Psoas muscle (tissue), 7 donors: ENCODE measurements at regions not wholly inside any gene's neighbourhood (a gene's known extent, or its start where the extent isn't known, plus 50 kb on each side); places are given as distances from the start of the nearest gene placed in this dataset.

ENCODE experiments used
- ATAC-seq, 4 donors: fragments of 200-7000 bp; cut with Tn5 transposase; one replicate each; pipeline ENCODE4 v1.9.1; 2020; ENCODE audit warnings: moderate library complexity in 3 of 4, mild to moderate bottlenecking in 2 of 4
- DNase-seq, 2 donors: peaks; one replicate each; pipeline ENCODE4 v3.0.0-alpha.2; 2020
- H3K27ac ChIP-seq: fragments of 200-600 bp; one replicate; pipeline ENCODE4 v1.8.0; 2022
- H3K27me3 ChIP-seq, 3 donors: fragments of 200-600 bp in 1 of 3; one replicate each; pipeline versions ENCODE4 v1.6.1 to v1.8.0; 2013 to 2022; ENCODE audit warnings: low read length in 2 of 3, mild to moderate bottlenecking in 2 of 3, moderate library complexity in 1 of 3; ENCODE audit not compliant: insufficient read depth in 3 of 3
- H3K36me3 ChIP-seq, 2 donors: fragments of 200-600 bp in 1 of 2; one replicate each; pipeline versions ENCODE4 v1.6.1 to v1.8.0; 2013 to 2022; ENCODE audit warnings: low read depth in 1 of 2, mild to moderate bottlenecking in 1 of 2, moderate library complexity in 1 of 2; ENCODE audit not compliant: insufficient read depth in 1 of 2
- H3K4me1 ChIP-seq: fragments of 200-600 bp; one replicate; pipeline ENCODE4 v1.8.0; 2022
- H3K4me3 ChIP-seq: fragments of 200-600 bp; one replicate; pipeline ENCODE4 v1.8.0; 2022; ENCODE audit warnings: mild to moderate bottlenecking
- H3K9me3 ChIP-seq: fragments of 200-600 bp; one replicate; pipeline ENCODE4 v1.8.0; 2022
- WGBS, 3 donors: extraction: QIAGEN DNeasy Blood & Tissue Kit; methylation state at CpG; one replicate each; pipeline versions ENCODE4 v1.1.6 to v1.1.7; 2013; 5-methylcytosine and 5-hydroxymethylcytosine counted together
- intact Hi-C, 2 donors: fragments of 100-400 bp; cut with DNase I; formaldehyde crosslinking; loops; one replicate each; pipeline versions ENCODE4 v1.11.0 to v1.14.2; 2022
- TF ChIP-seq, protein P1 (sequence below): fragments of 200-600 bp; IDR thresholded peaks from one replicate; pipeline ENCODE4 v1.8.0; 2022; ENCODE audit warnings: antibody characterized with exemption
- donor health status: healthy with polysubstance abuse.
- donor health status: DM: no; HTN: no; CAD: no; lungs with moderate emphysema.
- donor health status: Bipolar disorder and iron deficiency.
- donor health status: healthy.
- donor health status: DM: yes; HTN: yes; CAD: no.
- donor health status: DM: no; HTN: no; CAD: no.
- donor health status: DM: yes; HTN: yes; CAD: no.

DNA sequence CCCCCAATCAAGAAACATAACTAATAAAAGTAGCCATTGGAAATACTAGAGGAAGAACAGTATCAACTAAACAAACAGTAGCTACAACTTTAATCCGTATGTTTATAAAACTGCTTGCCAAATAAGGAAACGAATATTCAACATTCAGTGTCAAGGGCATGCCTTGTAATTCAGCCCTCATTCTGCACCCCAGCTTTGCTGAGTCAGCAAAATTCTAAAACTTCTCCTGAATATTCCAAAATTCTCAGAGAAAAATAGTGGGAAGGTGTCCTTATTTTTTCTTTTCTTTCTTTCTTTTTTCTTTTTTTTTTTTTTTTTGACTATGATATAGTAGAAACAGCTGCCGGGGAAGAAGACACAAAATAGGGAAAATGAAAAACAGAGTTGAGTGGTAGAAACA lies 344.8 kb upstream of the MAGEC2 start:
- Histone ChIP-seq H3K27ac (no peak overlapping the region), H3K9me3 (no peaks in the 10 kb centered on the region), H3K36me3 (no peaks in the 10 kb centered on the region), H3K4me3 (no peak overlapping the region), H3K4me1 (no peaks in the 10 kb centered on the region), H3K27me3 (no peaks in the 10 kb centered on the region)
- WGBS, 3 donors: 61 to 67% (median 62%) methylated on average over 3 of the region's 3 CpGs
- intact Hi-C loops: no loop called here
- TF ChIP-seq, protein P1, sequence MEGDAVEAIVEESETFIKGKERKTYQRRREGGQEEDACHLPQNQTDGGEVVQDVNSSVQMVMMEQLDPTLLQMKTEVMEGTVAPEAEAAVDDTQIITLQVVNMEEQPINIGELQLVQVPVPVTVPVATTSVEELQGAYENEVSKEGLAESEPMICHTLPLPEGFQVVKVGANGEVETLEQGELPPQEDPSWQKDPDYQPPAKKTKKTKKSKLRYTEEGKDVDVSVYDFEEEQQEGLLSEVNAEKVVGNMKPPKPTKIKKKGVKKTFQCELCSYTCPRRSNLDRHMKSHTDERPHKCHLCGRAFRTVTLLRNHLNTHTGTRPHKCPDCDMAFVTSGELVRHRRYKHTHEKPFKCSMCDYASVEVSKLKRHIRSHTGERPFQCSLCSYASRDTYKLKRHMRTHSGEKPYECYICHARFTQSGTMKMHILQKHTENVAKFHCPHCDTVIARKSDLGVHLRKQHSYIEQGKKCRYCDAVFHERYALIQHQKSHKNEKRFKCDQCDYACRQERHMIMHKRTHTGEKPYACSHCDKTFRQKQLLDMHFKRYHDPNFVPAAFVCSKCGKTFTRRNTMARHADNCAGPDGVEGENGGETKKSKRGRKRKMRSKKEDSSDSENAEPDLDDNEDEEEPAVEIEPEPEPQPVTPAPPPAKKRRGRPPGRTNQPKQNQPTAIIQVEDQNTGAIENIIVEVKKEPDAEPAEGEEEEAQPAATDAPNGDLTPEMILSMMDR: no peak
- DNase-seq (no peak), ATAC-seq (no peak)

DNA sequence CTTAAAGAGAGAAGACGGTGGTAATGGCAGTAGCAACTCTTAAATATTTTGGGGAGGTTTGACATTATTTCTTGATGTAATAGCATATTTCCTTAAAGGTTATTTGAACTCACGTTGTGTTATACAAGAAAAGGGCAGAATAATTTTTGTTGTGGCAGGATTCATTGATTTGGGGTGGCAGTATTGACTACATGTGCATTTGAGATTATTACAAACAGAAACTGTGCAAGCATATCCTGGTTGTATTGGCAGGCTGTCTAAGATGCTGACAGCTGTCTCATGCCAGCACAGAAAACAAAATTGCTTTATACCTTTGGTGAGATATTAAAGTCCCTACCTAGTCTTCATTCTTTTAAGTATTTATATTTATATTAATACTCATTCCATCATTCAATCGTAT lies 300.7 kb upstream of the MAGEC2 start:
- 57 to 75% (median 75%) methylated on average over 3 of the region's 3 CpGs for WGBS, 3 donors
- Histone ChIP-seq H3K27ac (no peak overlapping the region), H3K36me3 (no peaks in the 10 kb centered on the region), H3K27me3 (no peaks in the 10 kb centered on the region), H3K9me3 (no peaks in the 10 kb centered on the region), H3K4me1 (no peaks in the 10 kb centered on the region), H3K4me3 (no peak overlapping the region)
- no peak for ATAC-seq
- TF ChIP-seq, protein P1: no peak
- intact Hi-C loops: no loop called here
- DNase-seq: no peak

- no peaks in the 10 kb centered on the region for H3K4me1 ChIP-seq
- H3K4me3 ChIP-seq: no peak overlapping the region
- no peak for DNase-seq
- H3K27ac ChIP-seq: no peak overlapping the region
- no peak for ATAC-seq
- no peaks in the 10 kb centered on the region for H3K27me3 ChIP-seq
- H3K9me3 ChIP-seq: no peaks in the 10 kb centered on the region
- TF ChIP-seq, protein P1: no peak
- no peaks in the 10 kb centered on the region for H3K36me3 ChIP-seq
- 64 to 79% (median 75%) methylated on average over 5 of the region's 5 CpGs for WGBS, 3 donors
- intact Hi-C loops: no loop called here
Observed at GRCh38 chrX:142503967-142504643, 299.0 kb upstream of the MAGEC2 start.

DNA sequence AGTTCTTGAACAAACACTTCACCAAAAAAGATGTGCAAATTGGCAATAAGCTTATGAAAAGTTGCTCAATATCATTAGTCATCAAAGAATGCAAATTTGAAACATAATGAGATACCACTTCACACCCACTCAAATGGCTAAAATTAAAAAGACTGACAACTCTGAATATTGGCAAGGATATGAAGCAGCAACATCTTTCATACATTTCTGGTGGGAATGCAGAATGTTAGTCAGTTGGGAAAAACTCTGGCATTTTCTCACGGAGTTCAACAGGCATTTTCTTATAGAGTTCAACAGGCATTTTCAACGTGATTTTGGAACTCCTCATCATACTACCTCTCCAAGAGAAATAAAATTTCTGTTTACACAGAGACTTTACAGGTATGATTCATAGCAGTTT lies 297.4 kb upstream of the MAGEC2 start:
- Histone ChIP-seq H3K9me3 (no peaks in the 10 kb centered on the region), H3K36me3 (no peaks in the 10 kb centered on the region), H3K4me1 (no peaks in the 10 kb centered on the region), H3K27ac (no peak overlapping the region), H3K27me3 (no peaks in the 10 kb centered on the region), H3K4me3 (no peak overlapping the region)
- WGBS, 3 donors: 43 to 60% (median 59%) methylated on average over 2 of the region's 2 CpGs
- ATAC-seq (no peak), DNase-seq (no peak)
- TF ChIP-seq, protein P1: no peak
- intact Hi-C loops: no loop called here

DNA sequence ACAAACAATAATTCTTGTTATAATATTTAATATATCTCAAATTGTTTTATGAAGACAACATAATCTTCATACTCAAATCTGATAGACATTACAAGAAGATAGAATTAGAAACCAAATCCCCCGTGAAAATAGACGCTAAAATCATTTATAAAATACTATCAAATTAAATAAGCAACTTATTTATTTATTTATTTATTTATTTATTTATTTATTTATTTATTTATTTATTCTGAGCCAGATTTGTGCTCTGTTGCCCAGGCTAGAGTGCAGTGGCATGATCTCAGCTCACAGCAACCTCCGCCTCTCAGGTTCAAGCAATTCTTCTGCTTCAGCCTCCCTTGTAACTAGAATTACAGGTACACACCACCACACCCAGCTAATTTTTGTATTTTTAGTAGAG lies 294.9 kb upstream of the MAGEC2 start:
- DNase-seq (no peak), ATAC-seq (no peak)
- H3K4me3 ChIP-seq: no peak overlapping the region
- intact Hi-C loops: no loop called here
- 82 to 93% (median 91%) methylated on average over 3 of the region's 3 CpGs for WGBS, 3 donors
- H3K27ac ChIP-seq: no peak overlapping the region
- no peaks in the 10 kb centered on the region for H3K27me3 ChIP-seq
- no peaks in the 10 kb centered on the region for H3K36me3 ChIP-seq
- peaks cover 4% of the 10 kb centered on the region for H3K9me3 ChIP-seq
- no peaks in the 10 kb centered on the region for H3K4me1 ChIP-seq
- TF ChIP-seq, protein P1: no peak
